OCI-LY1 (cell line): ENCODE measurements at regions not wholly inside any gene's neighbourhood (a gene's known extent, or its start where the extent isn't known, plus 50 kb on each side); places are given as distances from the start of the nearest gene placed in this dataset.

ENCODE experiments used
- H2AFZ ChIP-seq: fragments of 200-600 bp; sonication (generic), shearing (Covaris generic); 2 replicates; pipeline ENCODE4 v1.6.0; 2014; ENCODE audit warnings: antibody characterized with exemption, mild to moderate bottlenecking, low read length
- H3F3A ChIP-seq: fragments of 200-600 bp; sonication (generic), shearing (Covaris generic); 2 replicates; pipeline ENCODE4 v1.6.0; 2014; ENCODE audit warnings: mild to moderate bottlenecking, antibody characterized with exemption, low read length, moderate library complexity; ENCODE audit not compliant: insufficient read depth
- H3K27ac ChIP-seq: fragments of 200-600 bp; sonication (generic); 2 replicates; pipeline ENCODE4 v1.5.1; 2014; ENCODE audit warnings: low read length, mixed run types, mild to moderate bottlenecking, low read depth; ENCODE audit not compliant: poor library complexity, severe bottlenecking
- H3K27me3 ChIP-seq: fragments of 200-600 bp; sonication (generic); 2 replicates; pipeline ENCODE4 v1.6.0; 2014; ENCODE audit warnings: antibody characterized with exemption, mild to moderate bottlenecking, low read length, moderate library complexity; ENCODE audit not compliant: insufficient read depth
- H3K36me3 ChIP-seq: fragments of 200-600 bp; sonication (generic); 2 replicates; pipeline ENCODE4 v1.6.1; 2014; ENCODE audit warnings: mild to moderate bottlenecking, antibody characterized with exemption, low read length, moderate library complexity, mixed read lengths; ENCODE audit not compliant: insufficient read depth
- H3K4me1 ChIP-seq: fragments of 200-600 bp; sonication (generic); 2 replicates; pipeline ENCODE4 v1.5.1; 2014; ENCODE audit warnings: mild to moderate bottlenecking, low read length, moderate library complexity; ENCODE audit not compliant: insufficient read depth, severe bottlenecking
- H3K4me2 ChIP-seq: fragments of 200-600 bp; sonication (generic), shearing (Covaris generic); 2 replicates; pipeline ENCODE4 v1.6.1; 2014; ENCODE audit warnings: low read length
- H3K4me3 ChIP-seq: fragments of 200-600 bp; sonication (generic); 2 replicates; pipeline ENCODE4 v1.5.1; 2014; ENCODE audit warnings: low read length, low read depth, mild to moderate bottlenecking, mixed read lengths; ENCODE audit not compliant: poor library complexity, severe bottlenecking
- H3K79me2 ChIP-seq: fragments of 200-600 bp; shearing (Covaris generic); 2 replicates; pipeline ENCODE4 v1.6.1; 2016; ENCODE audit warnings: mixed run types, low read length, mixed read lengths; ENCODE audit not compliant: insufficient read depth
- H3K9ac ChIP-seq: fragments of 200-600 bp; sonication (generic), shearing (Covaris generic); 2 replicates; pipeline ENCODE4 v1.6.1; 2014; ENCODE audit warnings: mild to moderate bottlenecking, low read length, mixed read lengths
- H3K9me2 ChIP-seq: fragments of 200-600 bp; sonication (generic), shearing (Covaris generic); 2 replicates; pipeline ENCODE4 v1.6.1; 2014; ENCODE audit warnings: low read depth, mild to moderate bottlenecking, low read length, mixed read lengths
- H3K9me3 ChIP-seq: fragments of 200-600 bp; shearing (Covaris generic); 2 replicates; pipeline ENCODE4 v1.6.1; 2014; ENCODE audit warnings: low read length, mixed read lengths
- H4K20me1 ChIP-seq: fragments of 200-600 bp; sonication (generic), shearing (Covaris generic); 2 replicates; pipeline ENCODE4 v1.6.0; 2016; ENCODE audit warnings: mild to moderate bottlenecking, low read length; ENCODE audit not compliant: insufficient read depth
- EZH2 ChIP-seq: fragments of 200-600 bp; sonication (generic), shearing (Covaris generic); IDR thresholded peaks from 2 replicates; pipeline ENCODE4 v1.8.0; 2017; ENCODE audit warnings: borderline replicate concordance, mixed run types, mild to moderate bottlenecking, antibody characterized with exemption, low read length, moderate library complexity, mixed read lengths
- TF ChIP-seq, protein P1 (sequence below): fragments of 200-600 bp; sonication (generic), shearing (Covaris generic); IDR thresholded peaks from 2 replicates; pipeline ENCODE4 v1.5.1; 2017; ENCODE audit warnings: mild to moderate bottlenecking, antibody characterized with exemption, low read length, moderate library complexity, mixed read lengths

DNA sequence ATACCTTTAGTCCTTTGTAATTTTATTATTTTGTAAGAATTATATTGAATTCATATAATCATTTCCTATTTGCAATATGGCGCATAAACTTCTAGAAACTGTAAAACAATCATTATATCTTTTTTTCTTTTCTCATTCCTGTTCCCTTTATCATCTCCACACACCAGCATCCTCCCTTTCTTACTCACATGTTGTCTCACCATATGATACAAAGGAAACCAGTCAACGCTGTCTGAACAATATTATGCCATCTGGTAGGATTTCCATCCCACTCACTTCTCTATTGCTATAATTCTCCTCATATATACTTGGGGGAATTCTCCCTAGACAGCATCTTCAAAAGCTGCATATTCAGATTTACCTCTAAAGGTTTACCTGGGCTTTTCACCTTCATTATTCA is 389.8 kb downstream of the NDFIP2 start:
- no peaks in the 10 kb centered on the region for H3K9me2 ChIP-seq
- no peak for TF ChIP-seq EZH2
- TF ChIP-seq, protein P1, sequence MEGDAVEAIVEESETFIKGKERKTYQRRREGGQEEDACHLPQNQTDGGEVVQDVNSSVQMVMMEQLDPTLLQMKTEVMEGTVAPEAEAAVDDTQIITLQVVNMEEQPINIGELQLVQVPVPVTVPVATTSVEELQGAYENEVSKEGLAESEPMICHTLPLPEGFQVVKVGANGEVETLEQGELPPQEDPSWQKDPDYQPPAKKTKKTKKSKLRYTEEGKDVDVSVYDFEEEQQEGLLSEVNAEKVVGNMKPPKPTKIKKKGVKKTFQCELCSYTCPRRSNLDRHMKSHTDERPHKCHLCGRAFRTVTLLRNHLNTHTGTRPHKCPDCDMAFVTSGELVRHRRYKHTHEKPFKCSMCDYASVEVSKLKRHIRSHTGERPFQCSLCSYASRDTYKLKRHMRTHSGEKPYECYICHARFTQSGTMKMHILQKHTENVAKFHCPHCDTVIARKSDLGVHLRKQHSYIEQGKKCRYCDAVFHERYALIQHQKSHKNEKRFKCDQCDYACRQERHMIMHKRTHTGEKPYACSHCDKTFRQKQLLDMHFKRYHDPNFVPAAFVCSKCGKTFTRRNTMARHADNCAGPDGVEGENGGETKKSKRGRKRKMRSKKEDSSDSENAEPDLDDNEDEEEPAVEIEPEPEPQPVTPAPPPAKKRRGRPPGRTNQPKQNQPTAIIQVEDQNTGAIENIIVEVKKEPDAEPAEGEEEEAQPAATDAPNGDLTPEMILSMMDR: no peak
- H3K4me2 ChIP-seq: no peak overlapping the region
- no peaks in the 10 kb centered on the region for H3F3A ChIP-seq
- H3K36me3 ChIP-seq: no peaks in the 10 kb centered on the region
- no peak overlapping the region for H2AFZ ChIP-seq
- no peak overlapping the region for H3K4me3 ChIP-seq
- no peaks in the 10 kb centered on the region for H3K79me2 ChIP-seq
- no peaks in the 10 kb centered on the region for H3K27me3 ChIP-seq
- no peaks in the 10 kb centered on the region for H4K20me1 ChIP-seq
- H3K4me1 ChIP-seq: no peaks in the 10 kb centered on the region
- no peak overlapping the region for H3K9ac ChIP-seq
- H3K27ac ChIP-seq: no peak overlapping the region
- H3K9me3 ChIP-seq: no peaks in the 10 kb centered on the region

DNA sequence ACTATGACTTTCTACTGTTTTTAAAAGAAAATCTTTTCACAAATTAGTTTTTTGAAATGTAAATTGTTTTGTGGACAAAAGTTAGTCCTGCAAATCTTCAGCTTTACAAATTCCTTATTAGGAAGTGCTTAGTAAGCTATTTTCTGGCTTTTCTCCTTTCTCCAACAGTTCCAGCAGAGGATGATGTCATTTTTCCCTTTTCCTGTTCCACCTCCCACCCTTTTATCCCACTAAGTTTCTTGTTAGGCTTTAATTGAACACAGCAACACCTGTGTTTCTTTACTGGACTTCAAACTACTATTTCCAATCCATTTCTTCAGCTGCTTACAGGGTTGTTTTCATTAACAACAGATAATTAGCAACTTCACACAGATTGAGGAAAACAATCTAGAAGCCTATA is 389.2 kb downstream of the NDFIP2 start:
- TF ChIP-seq, protein P1: no peak
- TF ChIP-seq EZH2: no peak
- no peak overlapping the region for H3K27ac ChIP-seq
- no peaks in the 10 kb centered on the region for H3K9me3 ChIP-seq
- no peaks in the 10 kb centered on the region for H3F3A ChIP-seq
- H3K9me2 ChIP-seq: no peaks in the 10 kb centered on the region
- no peak overlapping the region for H3K9ac ChIP-seq
- no peaks in the 10 kb centered on the region for H3K4me1 ChIP-seq
- H4K20me1 ChIP-seq: no peaks in the 10 kb centered on the region
- H3K27me3 ChIP-seq: no peaks in the 10 kb centered on the region
- no peaks in the 10 kb centered on the region for H3K79me2 ChIP-seq
- H3K4me3 ChIP-seq: no peak overlapping the region
- H3K4me2 ChIP-seq: no peak overlapping the region
- H2AFZ ChIP-seq: no peak overlapping the region
- H3K36me3 ChIP-seq: no peaks in the 10 kb centered on the region

DNA sequence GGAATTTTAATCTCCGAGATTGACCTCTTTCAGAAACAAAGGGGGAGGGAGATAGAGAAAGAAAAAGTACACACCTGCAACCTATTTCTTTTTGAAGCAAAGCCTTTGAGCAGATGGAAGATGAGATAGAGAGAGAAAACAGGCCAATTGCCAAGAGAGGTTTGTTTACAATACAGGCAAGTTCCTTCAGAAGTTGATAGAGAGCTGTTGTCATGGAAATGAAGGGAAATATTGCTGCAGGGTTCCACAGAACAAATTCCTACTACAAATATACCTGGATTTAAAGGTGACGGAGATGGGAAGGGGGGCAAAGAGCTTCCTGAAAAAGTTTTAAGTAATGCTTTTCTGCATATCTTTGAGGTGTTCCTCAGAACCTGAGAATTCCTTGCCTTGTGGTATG is 388.4 kb downstream of the NDFIP2 start:
- Histone ChIP-seq H3K27me3 (no peaks in the 10 kb centered on the region), H3K9ac (no peak overlapping the region), H3K4me1 (no peaks in the 10 kb centered on the region), H3F3A (no peaks in the 10 kb centered on the region), H3K9me2 (no peaks in the 10 kb centered on the region), H3K4me2 (no peak overlapping the region), H4K20me1 (no peaks in the 10 kb centered on the region), H3K27ac (no peak overlapping the region), H3K4me3 (no peak overlapping the region), H3K36me3 (no peaks in the 10 kb centered on the region), H2AFZ (no peak overlapping the region), H3K9me3 (no peaks in the 10 kb centered on the region), H3K79me2 (no peaks in the 10 kb centered on the region)
- no peak for TF ChIP-seq EZH2
- TF ChIP-seq, protein P1: no peak
